ENCODE measurements at regions not wholly inside any gene's neighbourhood (a gene's known extent, or its start where the extent isn't known, plus 50 kb on each side); places are given as distances from the start of the nearest gene placed in this dataset.
"Not testable (repeated sequence)": the region's sequence is repeated elsewhere in the genome, so short reads cannot be mapped to it uniquely, and the experiment has no call there.

- DNase-seq (ENCODE audit: low read depth in 2 of 2), result no peak
Measured at GRCh38 chr4:114435116-114435515, 163.5 kb upstream of the UGT8 start.

- DNase-seq (ENCODE audit: low read depth in 2 of 2), result no peak
Measured at GRCh38 chr4:114442856-114443255, 155.8 kb upstream of the UGT8 start.

- DNase-seq (ENCODE audit: low read depth in 2 of 2), result no peak
Measured at GRCh38 chr4:114444211-114444610, 154.4 kb upstream of the UGT8 start.

GRCh38 chr4:114447963-114448516, 150.6 kb upstream of the UGT8 start:
- not testable (repeated sequence) for DNase-seq (ENCODE audit: low read depth in 2 of 2)

DNA sequence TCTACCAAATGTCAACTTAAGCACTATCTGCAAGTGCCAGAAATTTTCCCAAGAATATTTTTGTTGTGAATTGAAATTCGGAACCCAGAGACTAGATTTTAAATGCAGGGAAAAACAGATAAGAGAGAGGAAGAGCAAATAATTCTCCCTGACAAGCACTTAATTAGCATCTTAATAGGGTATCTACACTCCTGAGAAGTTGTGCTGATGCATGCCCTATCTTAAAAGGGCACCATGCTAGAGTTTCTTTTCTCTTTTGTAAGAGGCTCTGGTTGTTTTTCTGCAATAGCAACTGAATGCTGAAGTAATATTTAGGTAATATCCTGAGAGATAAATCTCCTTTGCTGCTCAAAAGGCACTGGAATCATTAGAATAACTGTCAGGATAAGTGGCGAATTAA, 139.9 kb upstream of the UGT8 start:
- DNase-seq (ENCODE audit: low read depth in 2 of 2), result no peak

GRCh38 chr4:114464726-114465272, 133.8 kb upstream of the UGT8 start:
- DNase-seq (ENCODE audit: low read depth in 2 of 2), result no peak

DNA sequence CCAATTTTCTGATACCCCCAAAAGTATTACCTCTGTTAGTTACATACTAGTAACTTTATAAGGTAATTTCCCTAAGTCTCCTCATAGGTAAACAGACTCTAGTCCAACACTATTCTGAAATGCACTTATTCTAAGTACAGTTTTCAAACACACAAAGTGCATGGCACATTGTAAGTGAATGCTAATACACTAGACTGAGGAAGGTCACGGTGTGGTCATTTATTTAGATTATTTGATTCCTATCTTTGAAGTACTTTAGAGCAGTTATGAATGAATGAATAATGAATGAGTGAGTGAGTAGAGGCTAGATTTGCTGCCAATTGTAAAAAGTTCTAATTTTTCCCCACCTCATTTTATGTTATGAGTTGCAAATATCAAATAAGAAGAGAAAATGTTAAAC, 132.8 kb upstream of the UGT8 start:
- no peak for DNase-seq (ENCODE audit: low read depth in 2 of 2)

DNA sequence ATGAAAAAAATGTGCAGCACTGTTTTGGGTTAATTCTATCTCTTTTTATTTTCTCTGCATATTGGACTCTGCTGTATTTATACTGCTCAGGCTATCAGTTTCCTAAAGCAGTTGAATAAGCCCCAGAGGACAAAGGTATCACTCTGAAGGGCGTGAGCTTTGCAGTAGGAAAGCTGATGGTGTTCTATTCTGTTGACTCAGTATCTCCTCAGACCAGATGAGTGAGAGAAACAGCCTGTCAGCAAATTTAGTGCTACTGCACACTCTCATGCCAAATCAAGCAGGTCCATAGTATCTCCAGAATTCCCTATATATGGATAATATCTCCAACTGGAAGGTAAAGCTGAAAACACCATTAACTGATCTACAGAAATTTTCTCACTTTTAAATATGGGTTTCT, 132.3 kb upstream of the UGT8 start:
- no peak for DNase-seq (ENCODE audit: low read depth in 2 of 2)

- no peak for DNase-seq (ENCODE audit: low read depth in 2 of 2)
Measured at GRCh38 chr4:114472269-114473032, 126.2 kb upstream of the UGT8 start.

DNA sequence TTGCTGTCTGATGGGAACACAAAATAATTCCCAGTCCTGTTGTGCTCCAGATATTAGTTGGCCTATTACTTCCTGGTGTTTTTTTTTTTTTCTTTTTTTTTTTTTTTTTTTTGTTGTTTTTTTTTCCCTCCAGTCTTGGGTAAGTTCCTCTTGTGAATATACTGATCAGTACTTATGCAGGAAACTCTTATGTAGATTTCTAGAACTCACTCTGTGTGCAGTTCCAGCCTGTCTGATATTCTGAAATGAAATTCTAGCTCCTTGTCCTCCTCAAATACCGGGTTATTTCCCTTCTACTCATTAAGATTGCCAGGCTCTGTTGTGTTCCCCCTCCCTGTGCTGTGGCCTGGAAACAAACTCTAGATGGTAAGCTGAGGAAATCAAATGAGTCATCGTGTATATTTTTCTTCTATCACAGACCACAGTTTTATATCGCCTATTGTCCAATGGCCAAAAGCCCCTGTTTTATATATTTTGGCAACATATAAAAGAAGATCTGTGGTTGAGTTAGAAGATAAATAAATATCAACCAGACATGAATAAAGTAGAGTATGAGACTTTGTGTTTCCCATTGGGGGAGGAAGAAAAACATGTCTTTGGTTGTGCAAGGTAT, 124.3 kb upstream of the UGT8 start:
- DNase-seq (ENCODE audit: low read depth in 2 of 2), result no peak

DNA sequence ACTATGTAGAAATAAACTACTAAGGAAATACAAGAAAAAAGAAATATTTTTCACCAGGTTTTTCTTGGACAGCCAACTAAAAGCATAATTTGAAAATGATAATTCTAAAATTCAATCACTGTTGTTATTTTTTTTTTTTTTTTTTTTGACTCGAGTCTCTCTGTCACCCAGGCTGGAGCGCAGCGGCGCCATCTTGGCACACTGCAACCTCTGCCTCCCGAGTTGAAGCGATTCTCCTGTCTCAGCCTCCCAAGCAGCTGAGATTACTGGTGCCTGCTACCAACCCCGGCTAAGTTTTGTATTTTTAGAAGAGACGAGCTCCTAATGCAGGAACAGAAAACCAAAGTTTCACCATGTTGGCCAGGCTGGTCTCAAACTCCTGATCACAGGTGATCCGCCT, 122.3 kb upstream of the UGT8 start:
- no peak for DNase-seq (ENCODE audit: low read depth in 2 of 2)

- no peak for DNase-seq (ENCODE audit: low read depth in 2 of 2)
Measured at GRCh38 chr4:114479595-114479994, 119.0 kb upstream of the UGT8 start.

- DNase-seq (ENCODE audit: low read depth in 2 of 2), result no peak
Measured at GRCh38 chr4:114481856-114482255, 116.8 kb upstream of the UGT8 start.

DNA sequence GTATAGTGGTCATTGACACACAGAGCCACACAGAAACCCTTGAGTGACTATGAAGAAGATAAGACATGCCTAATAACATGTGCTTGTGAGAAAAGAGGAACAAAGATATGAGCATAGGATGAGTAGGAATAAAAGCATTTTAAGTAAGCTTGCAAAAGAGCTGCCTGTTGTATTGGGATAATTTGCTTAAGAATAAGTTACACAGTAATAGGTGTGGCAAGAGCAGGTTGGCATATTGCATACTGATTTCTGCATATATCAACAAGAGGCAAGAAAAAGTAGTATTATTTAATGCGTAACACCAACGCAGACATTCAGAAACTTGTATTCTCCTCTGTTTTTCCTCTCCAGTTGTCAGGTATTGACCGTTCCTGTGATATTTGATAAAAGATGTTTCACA, 111.5 kb upstream of the UGT8 start:
- no peak for DNase-seq (ENCODE audit: low read depth in 2 of 2)

- no peak for DNase-seq (ENCODE audit: low read depth in 2 of 2)
Measured at GRCh38 chr4:114488301-114488982, 110.2 kb upstream of the UGT8 start.

GRCh38 chr4:114494246-114494803, 104.3 kb upstream of the UGT8 start:
- no peak for DNase-seq (ENCODE audit: low read depth in 2 of 2)

- no peak for DNase-seq (ENCODE audit: low read depth in 2 of 2)
Measured at GRCh38 chr4:114495471-114495928, 103.1 kb upstream of the UGT8 start.

GRCh38 chr4:114497116-114497515, 101.5 kb upstream of the UGT8 start:
- no peak for DNase-seq (ENCODE audit: low read depth in 2 of 2)

- DNase-seq (ENCODE audit: low read depth in 2 of 2), result no peak
Measured at GRCh38 chr4:114509340-114509739, 89.3 kb upstream of the UGT8 start.

DNA sequence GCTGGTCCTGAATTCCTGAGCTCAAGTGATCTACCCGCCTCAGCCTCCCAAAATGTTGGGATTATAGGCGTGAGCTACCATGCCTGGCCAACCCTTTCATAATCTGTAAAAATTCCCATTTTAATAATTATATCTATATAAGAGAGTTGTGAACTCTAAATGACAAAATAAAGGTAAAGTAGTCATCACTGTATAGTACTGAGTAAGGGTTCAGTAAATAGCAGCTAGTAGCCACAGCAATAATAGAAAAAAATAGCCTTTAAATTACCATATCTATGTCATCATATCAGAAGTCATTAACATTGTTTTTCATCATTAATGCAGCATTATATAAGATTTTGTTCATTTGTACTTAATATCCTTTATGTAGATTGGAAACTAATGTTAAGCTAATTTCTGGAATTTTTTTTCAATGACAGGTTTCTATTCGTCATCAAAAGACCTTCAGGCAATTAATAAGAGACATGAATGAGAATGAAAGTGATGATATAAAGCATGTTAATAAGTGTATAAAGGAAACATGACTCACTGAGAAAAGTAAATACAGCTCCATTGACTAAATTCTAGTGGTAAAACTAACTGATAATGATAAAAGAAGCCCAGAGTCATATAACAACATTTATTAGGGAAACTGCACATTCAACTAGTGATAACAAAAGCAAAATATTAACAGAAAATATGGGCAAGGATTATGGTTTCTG, 85.9 kb upstream of the UGT8 start:
- DNase-seq (ENCODE audit: low read depth in 2 of 2), result no peak

DNA sequence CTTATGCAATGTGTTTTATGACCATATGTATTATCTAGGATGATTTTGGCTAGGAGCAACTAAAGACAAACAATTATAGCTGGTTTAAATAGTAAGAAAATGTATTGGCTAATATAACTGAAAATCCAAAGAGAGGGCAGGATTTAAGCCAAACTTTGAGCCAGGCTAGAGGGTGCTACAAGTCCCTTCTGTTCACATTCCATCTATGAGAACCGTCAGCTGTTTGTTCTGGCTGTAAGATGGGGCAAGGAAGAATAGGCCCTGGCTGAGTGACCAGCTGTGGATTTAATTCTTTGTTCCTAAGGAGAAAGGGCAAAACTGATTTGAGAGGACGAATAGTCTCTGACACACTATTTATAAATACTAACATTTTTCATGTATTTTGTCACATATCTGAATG, 79.2 kb upstream of the UGT8 start:
- no peak for DNase-seq (ENCODE audit: low read depth in 2 of 2)
